GM06990 (cell line): ENCODE measurements at regions not wholly inside any gene's neighbourhood (a gene's known extent, or its start where the extent isn't known, plus 50 kb on each side); places are given as distances from the start of the nearest gene placed in this dataset.

Experiments used
- DNase-seq: peaks from one replicate; pipeline ENCODE4 v3.0.0-alpha.2; 2011; ENCODE audit not compliant: insufficient read length; ENCODE audit errors: extremely low read depth
- H3K27me3 ChIP-seq: replicated peaks from 2 replicates; pipeline ENCODE4 v1.6.0; 2011; ENCODE audit warnings: low read length; ENCODE audit not compliant: control insufficient read depth, insufficient read depth
- H3K36me3 ChIP-seq: 2 replicates; pipeline ENCODE4 v1.5.1; 2011; ENCODE audit warnings: low read length; ENCODE audit not compliant: control insufficient read depth, insufficient read depth
- H3K4me3 ChIP-seq: replicated peaks from 2 replicates; pipeline ENCODE4 v1.5.1; 2011; ENCODE audit warnings: low read depth, mild to moderate bottlenecking, control low read depth, low read length
- CTCF ChIP-seq: IDR thresholded peaks from 2 replicates; pipeline ENCODE4 v1.5.1; 2011; ENCODE audit warnings: low read length, control low read depth, mild to moderate bottlenecking, inconsistent platforms; ENCODE audit not compliant: insufficient read depth, poor library complexity, severe bottlenecking

DNA sequence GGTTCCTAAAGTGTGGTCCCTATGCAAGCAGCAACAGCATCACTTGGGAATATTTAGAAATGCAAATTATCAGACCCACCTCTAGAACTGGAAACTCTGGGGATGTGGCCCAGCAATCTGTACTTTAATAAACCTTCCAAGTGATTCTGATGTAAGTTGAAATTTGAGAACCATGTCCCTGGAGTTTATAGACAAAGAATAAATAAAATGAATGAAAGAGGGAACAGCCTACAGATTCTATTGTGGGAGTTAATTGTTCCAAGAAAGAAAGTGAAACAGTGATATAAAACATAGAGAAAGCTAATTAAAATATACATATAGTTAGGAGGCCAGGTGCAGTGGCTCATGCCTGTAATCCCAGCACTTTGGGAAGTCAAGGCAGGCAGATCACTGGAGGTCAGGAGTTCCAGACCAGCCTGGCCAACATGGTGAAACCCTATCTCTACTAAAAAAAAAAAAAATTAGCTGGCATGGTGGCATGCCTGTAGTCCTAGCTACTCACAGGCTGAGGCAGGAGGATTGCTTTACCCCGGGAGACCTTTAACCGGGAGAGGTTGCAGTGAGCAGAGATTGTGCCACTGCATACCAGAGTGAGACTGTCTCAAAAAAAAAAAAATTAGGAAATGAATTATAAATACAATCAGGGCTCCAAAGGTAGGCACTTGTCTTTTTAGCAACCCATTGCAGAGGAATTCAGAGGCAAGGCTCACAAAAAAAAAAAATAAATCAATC, 507.5 kb downstream of the NAV3 start:
- Histone ChIP-seq H3K36me3 (no peaks in the 10 kb centered on the region), H3K27me3 (no peaks in the 10 kb centered on the region), H3K4me3 (no peak overlapping the region)
- TF ChIP-seq CTCF, result no peak
- no peak for DNase-seq

- no peak for TF ChIP-seq CTCF
- H3K4me3 ChIP-seq, result no peak overlapping the region
- H3K36me3 ChIP-seq, result no peaks in the 10 kb centered on the region
- no peak for DNase-seq
- no peaks in the 10 kb centered on the region for H3K27me3 ChIP-seq
Measured at GRCh38 chr12:78340406-78340805, 509.7 kb downstream of the NAV3 start.

- DNase-seq, result no peak
- Histone ChIP-seq H3K27me3 (no peaks in the 10 kb centered on the region), H3K36me3 (no peaks in the 10 kb centered on the region), H3K4me3 (no peak overlapping the region)
- TF ChIP-seq CTCF, result no peak
Measured at GRCh38 chr12:78343657-78344056, 513.0 kb downstream of the NAV3 start.

- Histone ChIP-seq H3K36me3 (no peaks in the 10 kb centered on the region), H3K4me3 (no peak overlapping the region), H3K27me3 (no peaks in the 10 kb centered on the region)
- DNase-seq, result no peak
- no peak for TF ChIP-seq CTCF
Measured at GRCh38 chr12:78359520-78359919, 505.1 kb upstream of the SYT1 start.

- no peak for TF ChIP-seq CTCF
Measured at GRCh38 chr12:78361683-78362082, 502.9 kb upstream of the SYT1 start.

DNA sequence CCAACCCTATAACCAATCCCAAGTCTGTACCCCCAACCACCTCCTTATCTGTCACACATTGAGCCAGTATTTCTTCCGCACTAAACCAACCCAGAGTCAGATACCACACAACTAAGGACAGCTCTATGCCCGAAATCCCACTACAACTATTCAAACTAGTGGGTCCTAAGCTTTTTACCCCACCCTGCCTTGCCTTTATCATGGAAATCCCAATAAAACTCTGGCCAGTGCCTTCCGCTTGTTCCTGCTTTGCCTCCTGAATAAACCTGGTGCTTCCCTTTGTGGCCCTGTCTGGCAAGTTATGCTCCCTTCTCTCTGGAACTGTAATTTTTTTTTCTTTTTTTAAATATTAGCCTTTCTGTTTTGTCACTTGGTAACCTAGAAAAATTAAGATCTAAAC, 493.3 kb upstream of the SYT1 start:
- Histone ChIP-seq H3K27me3 (no peaks in the 10 kb centered on the region), H3K4me3 (no peak overlapping the region), H3K36me3 (no peaks in the 10 kb centered on the region)
- DNase-seq, result no peak
- TF ChIP-seq CTCF, result no peak

More at GRCh38 chr12:78361683-78362082, 502.9 kb upstream of the SYT1 start:
- no peaks in the 10 kb centered on the region for H3K36me3 ChIP-seq
- H3K4me3 ChIP-seq, result no peak overlapping the region
- H3K27me3 ChIP-seq, result no peaks in the 10 kb centered on the region
- no peak for DNase-seq
